Hepatocyte (in vitro differentiated cells): ENCODE measurements at regions not wholly inside any gene's neighbourhood (a gene's known extent, or its start where the extent isn't known, plus 50 kb on each side); places are given as distances from the start of the nearest gene placed in this dataset.

ENCODE experiments used
- DNase-seq: peaks from one replicate; pipeline ENCODE4 v3.0.0-alpha.2; 2016; ENCODE audit warnings: low spot score
- H2AFZ ChIP-seq: fragments of 200-600 bp; sonication (generic); 2 replicates; pipeline ENCODE4 v1.6.0; 2016; ENCODE audit warnings: antibody characterized with exemption, mild to moderate bottlenecking
- H3K27ac ChIP-seq: fragments of 200-600 bp; sonication (generic); 2 replicates; pipeline ENCODE4 v1.5.1; 2016; ENCODE audit warnings: mild to moderate bottlenecking
- H3K27me3 ChIP-seq: fragments of 200-600 bp; sonication (generic); 2 replicates; pipeline ENCODE4 v1.6.1; 2016
- H3K36me3 ChIP-seq: fragments of 200-600 bp; sonication (generic); replicated peaks from 2 replicates; pipeline ENCODE4 v1.5.1; 2016; ENCODE audit warnings: low read depth; ENCODE audit not compliant: insufficient read depth
- H3K4me1 ChIP-seq: fragments of 200-600 bp; sonication (generic); 2 replicates; pipeline ENCODE4 v1.5.1; 2016; ENCODE audit warnings: mild to moderate bottlenecking, moderate library complexity; ENCODE audit not compliant: insufficient read depth
- H3K4me2 ChIP-seq: fragments of 200-600 bp; sonication (generic); 2 replicates; pipeline ENCODE4 v1.6.0; 2016
- H3K4me3 ChIP-seq: fragments of 200-600 bp; sonication (generic); 2 replicates; pipeline ENCODE4 v1.5.1; 2016; ENCODE audit warnings: mild to moderate bottlenecking
- H3K79me2 ChIP-seq: fragments of 200-600 bp; sonication (generic); 2 replicates; pipeline ENCODE4 v1.6.0; 2017; ENCODE audit warnings: mild to moderate bottlenecking
- H3K9me2 ChIP-seq: fragments of 200-600 bp; sonication (generic); replicated peaks from 2 replicates; pipeline ENCODE4 v1.6.0; 2017; ENCODE audit warnings: mild to moderate bottlenecking; ENCODE audit not compliant: insufficient read depth
- H3K9me3 ChIP-seq: fragments of 200-600 bp; sonication (generic); 2 replicates; pipeline ENCODE4 v1.5.1; 2016; ENCODE audit warnings: low read depth, mild to moderate bottlenecking
- H4K20me1 ChIP-seq: fragments of 200-600 bp; sonication (generic); 2 replicates; pipeline ENCODE4 v1.6.0; 2016; ENCODE audit warnings: mild to moderate bottlenecking; ENCODE audit not compliant: insufficient read depth, poor library complexity, severe bottlenecking
- CTCF ChIP-seq: fragments of 200-600 bp; sonication (generic); IDR thresholded peaks from 2 replicates; pipeline ENCODE4 v1.5.1; 2016; ENCODE audit warnings: antibody characterized with exemption, mild to moderate bottlenecking; ENCODE audit not compliant: poor library complexity
- EZH2 ChIP-seq: fragments of 200-600 bp; sonication (generic); IDR thresholded peaks from 2 replicates; pipeline ENCODE4 v1.6.1; 2016; ENCODE audit warnings: antibody characterized with exemption, mild to moderate bottlenecking, borderline replicate concordance
- EZH2phosphoT487 ChIP-seq: fragments of 200-600 bp; sonication (generic); IDR thresholded peaks from one replicate; pipeline ENCODE4 v1.6.1; 2018; ENCODE audit warnings: antibody characterized with exemption, mild to moderate bottlenecking, low read depth, moderate library complexity; ENCODE audit not compliant: unreplicated experiment, severe bottlenecking
- WGBS: methylation state at CpG from one replicate; pipeline ENCODE4 v1.1.6; 2016; ENCODE audit warnings: low lambda C conversion rate; ENCODE audit errors: missing lambda C conversion rate; 5-methylcytosine and 5-hydroxymethylcytosine counted together

- no peaks in the 10 kb centered on the region for H4K20me1 ChIP-seq
- TF ChIP-seq EZH2 (no peak), CTCF (no peak), EZH2phosphoT487 (no peak)
Observed at GRCh38 chr5:39515881-39516280, 91.1 kb upstream of the DAB2 start.

DNA sequence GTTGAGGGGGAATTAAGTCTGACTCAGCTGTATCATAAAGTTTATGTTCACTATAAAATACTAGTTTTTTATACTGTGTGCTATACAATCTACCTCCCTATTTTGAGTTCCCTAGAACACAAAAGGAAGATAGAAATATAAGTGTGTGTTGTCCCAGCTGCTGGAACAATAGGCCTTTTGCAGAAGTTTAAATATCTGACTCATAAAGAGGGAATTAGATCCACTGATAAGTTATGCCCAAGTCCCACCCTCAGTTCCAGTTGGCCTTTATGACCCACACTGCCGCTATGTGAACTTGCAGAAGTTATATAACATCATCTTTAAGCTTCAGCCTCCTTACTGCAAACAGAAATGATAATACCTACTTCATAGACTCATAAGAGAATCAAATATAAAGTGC is 88.5 kb upstream of the DAB2 start:
- no peak overlapping the region for H3K4me2 ChIP-seq

More at GRCh38 chr5:39515881-39516280, 91.1 kb upstream of the DAB2 start:
- Histone ChIP-seq H3K27me3 (no peaks in the 10 kb centered on the region), H3K79me2 (no peaks in the 10 kb centered on the region), H3K4me1 (peaks cover 4% of the 10 kb centered on the region), H3K4me3 (no peak overlapping the region), H3K4me2 (no peak overlapping the region), H3K9me2 (no peaks in the 10 kb centered on the region), H3K9me3 (no peaks in the 10 kb centered on the region), H3K27ac (no peak overlapping the region), H2AFZ (no peak overlapping the region), H3K36me3 (no peaks in the 10 kb centered on the region)
- DNase-seq = no peak
- WGBS = 92% methylated on average over 4 of the region's 4 CpGs

DNA sequence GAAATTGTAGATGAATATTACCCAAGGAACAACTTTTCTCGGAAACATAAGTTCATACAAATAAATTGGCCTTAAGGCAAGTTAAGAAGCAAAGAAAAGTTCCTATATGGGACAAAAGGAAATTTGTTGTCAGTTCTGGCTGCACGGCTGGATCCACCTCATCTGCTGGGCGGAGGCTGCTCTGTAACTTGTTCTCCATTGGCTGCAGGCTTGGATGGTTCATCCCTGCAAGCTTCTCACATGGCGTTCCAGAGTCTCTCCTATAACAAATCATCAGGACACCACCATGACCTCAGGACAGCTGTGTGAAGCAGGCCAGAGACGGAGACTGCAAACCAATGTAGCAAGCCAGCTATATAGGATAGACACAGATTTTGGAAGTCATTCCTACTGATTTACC is 81.4 kb upstream of the DAB2 start:
- H3K4me2 ChIP-seq = no peak overlapping the region
- H4K20me1 ChIP-seq = no peaks in the 10 kb centered on the region
- H2AFZ ChIP-seq = no peak overlapping the region
- H3K9me2 ChIP-seq = no peaks in the 10 kb centered on the region
- H3K27ac ChIP-seq = no peak overlapping the region
- WGBS = 93% methylated on average over 5 of the region's 5 CpGs
- H3K4me3 ChIP-seq = no peak overlapping the region
- DNase-seq = no peak
- no peaks in the 10 kb centered on the region for H3K79me2 ChIP-seq
- H3K9me3 ChIP-seq = no peaks in the 10 kb centered on the region
- TF ChIP-seq CTCF (no peak), EZH2phosphoT487 (no peak), EZH2 (no peak)
- no peaks in the 10 kb centered on the region for H3K27me3 ChIP-seq
- no peaks in the 10 kb centered on the region for H3K4me1 ChIP-seq
- H3K36me3 ChIP-seq = no peaks in the 10 kb centered on the region

More for the DNA sequence above, 88.5 kb upstream of the DAB2 start:
- no peak for TF ChIP-seq EZH2
- TF ChIP-seq EZH2phosphoT487 = no peak
- no peak for TF ChIP-seq CTCF
- Histone ChIP-seq H3K79me2 (no peaks in the 10 kb centered on the region), H4K20me1 (no peaks in the 10 kb centered on the region), H2AFZ (no peak overlapping the region), H3K9me2 (no peaks in the 10 kb centered on the region), H3K36me3 (no peaks in the 10 kb centered on the region), H3K27ac (no peak overlapping the region), H3K27me3 (no peaks in the 10 kb centered on the region), H3K9me3 (no peaks in the 10 kb centered on the region), H3K4me3 (no peak overlapping the region), H3K4me1 (no peaks in the 10 kb centered on the region)
- WGBS = 87% methylated on average over 1 of the region's 1 CpG
- DNase-seq = no peak

GRCh38 chr5:39505791-39506190 is 81.0 kb upstream of the DAB2 start:
- Histone ChIP-seq H3K36me3 (no peaks in the 10 kb centered on the region), H4K20me1 (no peaks in the 10 kb centered on the region), H3K4me3 (no peak overlapping the region), H3K79me2 (no peaks in the 10 kb centered on the region), H3K27ac (no peak overlapping the region), H3K4me1 (no peaks in the 10 kb centered on the region), H3K9me3 (no peaks in the 10 kb centered on the region), H3K4me2 (no peak overlapping the region), H3K27me3 (no peaks in the 10 kb centered on the region), H2AFZ (no peak overlapping the region), H3K9me2 (no peaks in the 10 kb centered on the region)
- 96% methylated on average over 5 of the region's 5 CpGs for WGBS
- DNase-seq = no peak
- TF ChIP-seq EZH2phosphoT487 (no peak), CTCF (no peak), EZH2 (no peak)
